SK-N-SH treated with all-trans-retinoic acid at 6 μM for 48 hours (cell line): ENCODE measurements at regions not wholly inside any gene's neighbourhood (a gene's known extent, or its start where the extent isn't known, plus 50 kb on each side); places are given as distances from the start of the nearest gene placed in this dataset.

Experiments used
- ATAC-seq: fragments of 200-7000 bp; cut with Tn5 transposase; 3 replicates; pipeline ENCODE4 v1.9.1; 2020; ENCODE audit warnings: mild to moderate bottlenecking, moderate library complexity
- ARNTL ChIP-seq: fragments of 450-650 bp; formaldehyde crosslinking; IDR thresholded peaks from 2 replicates; pipeline ENCODE4 v1.5.0; 2020; ENCODE audit warnings: low read depth, mild to moderate bottlenecking, moderate library complexity, borderline replicate concordance
- CSDC2 ChIP-seq: fragments of 250-450 bp; sonication (Bioruptor Pico); IDR thresholded peaks from 2 replicates; pipeline ENCODE4 v1.5.0; 2020; ENCODE audit warnings: mild to moderate bottlenecking, moderate library complexity
- ESRRG ChIP-seq: fragments of 250-450 bp; sonication (Bioruptor Pico); IDR thresholded peaks from 2 replicates; pipeline ENCODE4 v1.6.1; 2021; ENCODE audit warnings: mild to moderate bottlenecking
- GLIS3 ChIP-seq: fragments of 250-450 bp; sonication (Bioruptor Pico); IDR thresholded peaks from 2 replicates; pipeline ENCODE4 v1.5.0; 2020; ENCODE audit warnings: mild to moderate bottlenecking, moderate library complexity
- ISL1 ChIP-seq: fragments of 250-450 bp; sonication (Bioruptor Pico); IDR thresholded peaks from 2 replicates; pipeline ENCODE4 v2.1.2; 2022; ENCODE audit warnings: mild to moderate bottlenecking, moderate library complexity
- OSR1 ChIP-seq: fragments of 250-450 bp; sonication (Bioruptor Pico); IDR thresholded peaks from 2 replicates; pipeline ENCODE4 v1.8.0; 2022; ENCODE audit warnings: moderate library complexity, mild to moderate bottlenecking, inconsistent platforms
- PATZ1 ChIP-seq: fragments of 250-450 bp; sonication (Bioruptor Pico); IDR thresholded peaks from 2 replicates; pipeline ENCODE4 v1.8.0; 2020; ENCODE audit warnings: mild to moderate bottlenecking, moderate library complexity, borderline replicate concordance
- PPARA ChIP-seq: fragments of 250-450 bp; sonication (Bioruptor Pico); IDR thresholded peaks from 2 replicates; pipeline ENCODE4 v1.5.0; 2020; ENCODE audit warnings: mild to moderate bottlenecking, borderline replicate concordance
- RARB ChIP-seq: fragments of 250-450 bp; sonication (Bioruptor Pico); IDR thresholded peaks from 2 replicates; pipeline ENCODE4 v1.8.0; 2021; ENCODE audit warnings: mild to moderate bottlenecking, moderate library complexity
- SNAI2 ChIP-seq: fragments of 250-450 bp; sonication (Bioruptor Pico); IDR thresholded peaks from 2 replicates; pipeline ENCODE4 v1.5.0; 2020; ENCODE audit warnings: mild to moderate bottlenecking, moderate library complexity
- TCF4 ChIP-seq: fragments of 250-450 bp; sonication (Bioruptor Pico); IDR thresholded peaks from 2 replicates; pipeline ENCODE4 v1.8.0; 2021; ENCODE audit warnings: mild to moderate bottlenecking, moderate library complexity, borderline replicate concordance
- TOX ChIP-seq: fragments of 250-450 bp; sonication (Bioruptor Pico); IDR thresholded peaks from 2 replicates; pipeline ENCODE4 v1.8.0; 2021; ENCODE audit warnings: mild to moderate bottlenecking, moderate library complexity, borderline replicate concordance
- ZC3H10 ChIP-seq: fragments of 250-450 bp; sonication (Bioruptor Pico); IDR thresholded peaks from 2 replicates; pipeline ENCODE4 v1.5.1; 2021; ENCODE audit warnings: mild to moderate bottlenecking, moderate library complexity
- ZFP30 ChIP-seq: fragments of 450-650 bp; formaldehyde crosslinking; IDR thresholded peaks from 2 replicates; pipeline ENCODE4 v1.5.0; 2022; ENCODE audit warnings: mild to moderate bottlenecking, moderate library complexity
- ZNF565 ChIP-seq: fragments of 450-650 bp; formaldehyde crosslinking; conservative IDR thresholded peaks from 2 replicates; pipeline ENCODE4 v1.5.0; 2020; ENCODE audit warnings: low read depth, mild to moderate bottlenecking, moderate library complexity
- ZNF70 ChIP-seq: fragments of 450-650 bp; formaldehyde crosslinking; IDR thresholded peaks from 2 replicates; pipeline ENCODE4 v1.5.0; 2020; ENCODE audit warnings: mild to moderate bottlenecking, moderate library complexity
- ZNF8 ChIP-seq: fragments of 450-650 bp; formaldehyde crosslinking; IDR thresholded peaks from 2 replicates; pipeline ENCODE4 v1.5.0; 2020; ENCODE audit warnings: mild to moderate bottlenecking, moderate library complexity
- TF ChIP-seq, protein P1 (sequence below): fragments of 250-450 bp; sonication (Bioruptor Pico); IDR thresholded peaks from 2 replicates; pipeline ENCODE4 v1.5.1; 2021; ENCODE audit warnings: mild to moderate bottlenecking, moderate library complexity
- TF ChIP-seq, protein P2 (sequence below): fragments of 250-450 bp; sonication (Bioruptor Pico); IDR thresholded peaks from 2 replicates; pipeline ENCODE4 v1.5.0; 2020; ENCODE audit warnings: mild to moderate bottlenecking, moderate library complexity
- TF ChIP-seq, protein P3 (sequence below): fragments of 250-450 bp; sonication (Bioruptor Pico); IDR thresholded peaks from 2 replicates; pipeline ENCODE4 v1.8.0; 2021; ENCODE audit warnings: low read depth, mild to moderate bottlenecking, moderate library complexity, borderline replicate concordance

DNA sequence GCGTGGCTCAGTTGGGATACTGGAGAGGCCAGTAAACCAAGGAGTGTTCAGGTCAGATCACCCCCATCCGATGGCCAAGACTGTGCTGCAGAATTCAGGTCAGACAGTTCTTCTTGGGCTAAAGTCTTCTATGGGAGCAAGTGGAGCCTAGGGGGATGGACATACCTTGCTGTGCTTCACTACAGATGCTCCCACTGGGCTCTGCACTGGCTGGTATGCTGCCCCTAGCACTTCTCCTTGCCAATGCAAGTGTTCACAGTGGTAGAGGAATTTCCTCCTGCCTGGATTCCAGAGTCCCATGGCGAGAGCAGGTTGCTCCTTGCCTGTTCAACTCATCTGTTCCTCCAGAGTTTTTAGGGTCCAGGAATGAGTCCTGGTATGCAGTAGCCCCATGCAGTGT, 134.2 kb upstream of the EDIL3 start:
- no peak for ATAC-seq
- TF ChIP-seq, protein P1, sequence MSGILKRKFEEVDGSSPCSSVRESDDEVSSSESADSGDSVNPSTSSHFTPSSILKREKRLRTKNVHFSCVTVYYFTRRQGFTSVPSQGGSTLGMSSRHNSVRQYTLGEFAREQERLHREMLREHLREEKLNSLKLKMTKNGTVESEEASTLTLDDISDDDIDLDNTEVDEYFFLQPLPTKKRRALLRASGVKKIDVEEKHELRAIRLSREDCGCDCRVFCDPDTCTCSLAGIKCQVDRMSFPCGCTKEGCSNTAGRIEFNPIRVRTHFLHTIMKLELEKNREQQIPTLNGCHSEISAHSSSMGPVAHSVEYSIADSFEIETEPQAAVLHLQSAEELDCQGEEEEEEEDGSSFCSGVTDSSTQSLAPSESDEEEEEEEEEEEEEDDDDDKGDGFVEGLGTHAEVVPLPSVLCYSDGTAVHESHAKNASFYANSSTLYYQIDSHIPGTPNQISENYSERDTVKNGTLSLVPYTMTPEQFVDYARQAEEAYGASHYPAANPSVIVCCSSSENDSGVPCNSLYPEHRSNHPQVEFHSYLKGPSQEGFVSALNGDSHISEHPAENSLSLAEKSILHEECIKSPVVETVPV (CRISPR knock-in tag): no peak
- TF ChIP-seq, protein P2, sequence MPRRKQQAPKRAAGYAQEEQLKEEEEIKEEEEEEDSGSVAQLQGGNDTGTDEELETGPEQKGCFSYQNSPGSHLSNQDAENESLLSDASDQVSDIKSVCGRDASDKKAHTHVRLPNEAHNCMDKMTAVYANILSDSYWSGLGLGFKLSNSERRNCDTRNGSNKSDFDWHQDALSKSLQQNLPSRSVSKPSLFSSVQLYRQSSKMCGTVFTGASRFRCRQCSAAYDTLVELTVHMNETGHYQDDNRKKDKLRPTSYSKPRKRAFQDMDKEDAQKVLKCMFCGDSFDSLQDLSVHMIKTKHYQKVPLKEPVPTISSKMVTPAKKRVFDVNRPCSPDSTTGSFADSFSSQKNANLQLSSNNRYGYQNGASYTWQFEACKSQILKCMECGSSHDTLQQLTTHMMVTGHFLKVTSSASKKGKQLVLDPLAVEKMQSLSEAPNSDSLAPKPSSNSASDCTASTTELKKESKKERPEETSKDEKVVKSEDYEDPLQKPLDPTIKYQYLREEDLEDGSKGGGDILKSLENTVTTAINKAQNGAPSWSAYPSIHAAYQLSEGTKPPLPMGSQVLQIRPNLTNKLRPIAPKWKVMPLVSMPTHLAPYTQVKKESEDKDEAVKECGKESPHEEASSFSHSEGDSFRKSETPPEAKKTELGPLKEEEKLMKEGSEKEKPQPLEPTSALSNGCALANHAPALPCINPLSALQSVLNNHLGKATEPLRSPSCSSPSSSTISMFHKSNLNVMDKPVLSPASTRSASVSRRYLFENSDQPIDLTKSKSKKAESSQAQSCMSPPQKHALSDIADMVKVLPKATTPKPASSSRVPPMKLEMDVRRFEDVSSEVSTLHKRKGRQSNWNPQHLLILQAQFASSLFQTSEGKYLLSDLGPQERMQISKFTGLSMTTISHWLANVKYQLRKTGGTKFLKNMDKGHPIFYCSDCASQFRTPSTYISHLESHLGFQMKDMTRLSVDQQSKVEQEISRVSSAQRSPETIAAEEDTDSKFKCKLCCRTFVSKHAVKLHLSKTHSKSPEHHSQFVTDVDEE: no peak
- TF ChIP-seq RARB (CRISPR knock-in tag) (no peak), ARNTL (CRISPR knock-in tag) (no peak), CSDC2 (CRISPR knock-in tag) (no peak), TOX (CRISPR knock-in tag) (no peak), GLIS3 (no peak), ESRRG (CRISPR knock-in tag) (no peak), PPARA (no peak), ISL1 (CRISPR knock-in tag) (no peak)

- no peak for ATAC-seq
Observed at GRCh38 chr5:84518370-84518769, 133.7 kb upstream of the EDIL3 start.

GRCh38 chr5:84506625-84507024, 121.9 kb upstream of the EDIL3 start:
- no peak for ATAC-seq

More at GRCh38 chr5:84518370-84518769, 133.7 kb upstream of the EDIL3 start:
- TF ChIP-seq TCF4 (CRISPR knock-in tag) (no peak), SNAI2 (CRISPR knock-in tag) (no peak), ISL1 (CRISPR knock-in tag) (no peak), ZC3H10 (CRISPR knock-in tag) (no peak), RARB (CRISPR knock-in tag) (no peak), TOX (CRISPR knock-in tag) (no peak), PATZ1 (CRISPR knock-in tag) (no peak), ZNF8 (CRISPR knock-in tag) (no peak), OSR1 (no peak), ZNF70 (no peak)
- TF ChIP-seq, protein P1 (CRISPR knock-in tag): no peak
- TF ChIP-seq, protein P3, sequence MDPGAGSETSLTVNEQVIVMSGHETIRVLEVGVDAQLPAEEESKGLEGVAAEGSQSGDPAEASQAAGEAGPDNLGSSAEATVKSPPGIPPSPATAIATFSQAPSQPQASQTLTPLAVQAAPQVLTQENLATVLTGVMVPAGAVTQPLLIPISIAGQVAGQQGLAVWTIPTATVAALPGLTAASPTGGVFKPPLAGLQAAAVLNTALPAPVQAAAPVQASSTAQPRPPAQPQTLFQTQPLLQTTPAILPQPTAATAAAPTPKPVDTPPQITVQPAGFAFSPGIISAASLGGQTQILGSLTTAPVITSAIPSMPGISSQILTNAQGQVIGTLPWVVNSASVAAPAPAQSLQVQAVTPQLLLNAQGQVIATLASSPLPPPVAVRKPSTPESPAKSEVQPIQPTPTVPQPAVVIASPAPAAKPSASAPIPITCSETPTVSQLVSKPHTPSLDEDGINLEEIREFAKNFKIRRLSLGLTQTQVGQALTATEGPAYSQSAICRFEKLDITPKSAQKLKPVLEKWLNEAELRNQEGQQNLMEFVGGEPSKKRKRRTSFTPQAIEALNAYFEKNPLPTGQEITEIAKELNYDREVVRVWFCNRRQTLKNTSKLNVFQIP: no peak

More at GRCh38 chr5:84506625-84507024, 121.9 kb upstream of the EDIL3 start:
- TF ChIP-seq ZNF8 (CRISPR knock-in tag) (no peak), PATZ1 (CRISPR knock-in tag) (no peak), GLIS3 (no peak), TOX (CRISPR knock-in tag) (no peak), ZFP30 (no peak), ARNTL (CRISPR knock-in tag) (no peak), RARB (CRISPR knock-in tag) (no peak), ZNF70 (no peak), ZC3H10 (CRISPR knock-in tag) (no peak), CSDC2 (CRISPR knock-in tag) (no peak), PPARA (no peak), ZNF565 (CRISPR knock-in tag) (no peak)
- TF ChIP-seq, protein P1 (CRISPR knock-in tag): no peak
- TF ChIP-seq, all 23 proteins: peak for 0
